DND-41 (cell line): ENCODE measurements at regions not wholly inside any gene's neighbourhood (a gene's known extent, or its start where the extent isn't known, plus 50 kb on each side); places are given as distances from the start of the nearest gene placed in this dataset.

Experiments used
- EZH2 ChIP-seq: IDR thresholded peaks from 3 replicates; pipeline ENCODE4 v1.6.1; 2012; ENCODE audit warnings: borderline replicate concordance, low read depth, mild to moderate bottlenecking, moderate library complexity, low read length, inconsistent platforms; ENCODE audit not compliant: severe bottlenecking
- TF ChIP-seq, protein P1 (sequence below): IDR thresholded peaks from 2 replicates; pipeline ENCODE4 v1.5.1; 2012; ENCODE audit warnings: borderline replicate concordance, low read length, moderate library complexity, mild to moderate bottlenecking; ENCODE audit not compliant: poor library complexity, severe bottlenecking; ENCODE audit errors: extremely low read depth

GRCh38 chr1:56194701-56195300 lies 384.6 kb downstream of the PLPP3 start:
- TF ChIP-seq, protein P1, sequence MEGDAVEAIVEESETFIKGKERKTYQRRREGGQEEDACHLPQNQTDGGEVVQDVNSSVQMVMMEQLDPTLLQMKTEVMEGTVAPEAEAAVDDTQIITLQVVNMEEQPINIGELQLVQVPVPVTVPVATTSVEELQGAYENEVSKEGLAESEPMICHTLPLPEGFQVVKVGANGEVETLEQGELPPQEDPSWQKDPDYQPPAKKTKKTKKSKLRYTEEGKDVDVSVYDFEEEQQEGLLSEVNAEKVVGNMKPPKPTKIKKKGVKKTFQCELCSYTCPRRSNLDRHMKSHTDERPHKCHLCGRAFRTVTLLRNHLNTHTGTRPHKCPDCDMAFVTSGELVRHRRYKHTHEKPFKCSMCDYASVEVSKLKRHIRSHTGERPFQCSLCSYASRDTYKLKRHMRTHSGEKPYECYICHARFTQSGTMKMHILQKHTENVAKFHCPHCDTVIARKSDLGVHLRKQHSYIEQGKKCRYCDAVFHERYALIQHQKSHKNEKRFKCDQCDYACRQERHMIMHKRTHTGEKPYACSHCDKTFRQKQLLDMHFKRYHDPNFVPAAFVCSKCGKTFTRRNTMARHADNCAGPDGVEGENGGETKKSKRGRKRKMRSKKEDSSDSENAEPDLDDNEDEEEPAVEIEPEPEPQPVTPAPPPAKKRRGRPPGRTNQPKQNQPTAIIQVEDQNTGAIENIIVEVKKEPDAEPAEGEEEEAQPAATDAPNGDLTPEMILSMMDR: no peak
- TF ChIP-seq EZH2: no peak
